Activated CD4-positive, alpha-beta T cell treated with anti-CD3 and anti-CD28 coated beads for 4 hours (primary cell): ENCODE measurements at regions not wholly inside any gene's neighbourhood (a gene's known extent, or its start where the extent isn't known, plus 50 kb on each side); places are given as distances from the start of the nearest gene placed in this dataset.

Experiments
- DNase-seq, 2 donors: peaks; one replicate each; pipeline ENCODE4 v3.0.0-alpha.2; 2020

- no peak for DNase-seq
Measured at GRCh38 chr2:38446906-38447561, 70.0 kb upstream of the ATL2 start.

- no peak for DNase-seq
Measured at GRCh38 chr2:38446418-38446817, 69.3 kb upstream of the ATL2 start.

GRCh38 chr2:38444247-38444646, 67.2 kb upstream of the ATL2 start:
- no peak for DNase-seq

DNA sequence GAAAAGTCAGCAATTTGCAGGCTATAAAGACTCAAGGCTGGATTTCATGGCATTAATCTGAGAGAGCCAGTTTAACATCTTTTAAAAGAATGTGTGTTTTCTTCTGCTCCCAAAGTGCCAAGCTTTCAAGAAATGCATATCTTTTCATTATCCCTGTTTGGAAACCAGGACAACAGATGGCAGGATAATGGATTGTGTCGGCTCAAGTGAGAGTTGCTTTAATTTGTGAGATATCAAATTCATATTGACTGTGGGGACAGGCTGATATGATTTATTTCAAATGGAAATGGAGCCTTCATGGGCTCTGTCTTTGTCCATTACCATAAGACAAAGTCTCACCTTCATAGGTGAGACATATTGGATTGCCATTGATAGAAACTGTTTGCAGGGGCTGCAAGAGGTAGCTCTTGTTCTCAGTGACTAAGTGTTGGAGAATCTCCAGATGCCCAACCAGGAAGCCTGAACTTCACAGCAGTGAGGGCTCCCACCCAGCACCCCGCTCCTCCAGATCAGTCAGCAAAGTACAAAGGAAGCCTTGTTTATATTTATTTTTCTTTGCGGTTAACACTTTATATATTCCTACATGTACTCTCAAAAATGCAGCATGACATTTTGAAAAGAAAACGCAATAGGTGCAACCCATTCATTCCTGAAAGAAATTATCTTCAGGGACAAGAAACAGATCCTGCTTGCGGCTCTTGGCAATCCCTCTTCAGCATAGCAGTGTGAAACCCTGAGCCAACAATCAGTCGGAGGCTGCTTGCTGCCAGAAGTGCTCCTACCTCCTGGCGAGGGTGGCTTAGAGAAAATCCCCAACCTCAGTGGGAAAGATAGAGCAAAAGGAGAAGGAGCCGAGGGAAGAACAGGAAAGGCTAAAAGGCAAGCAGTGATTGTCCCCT, 65.8 kb upstream of the ATL2 start:
- DNase-seq, result no peak

GRCh38 chr2:38441346-38441745, 64.3 kb upstream of the ATL2 start:
- no peak for DNase-seq

DNA sequence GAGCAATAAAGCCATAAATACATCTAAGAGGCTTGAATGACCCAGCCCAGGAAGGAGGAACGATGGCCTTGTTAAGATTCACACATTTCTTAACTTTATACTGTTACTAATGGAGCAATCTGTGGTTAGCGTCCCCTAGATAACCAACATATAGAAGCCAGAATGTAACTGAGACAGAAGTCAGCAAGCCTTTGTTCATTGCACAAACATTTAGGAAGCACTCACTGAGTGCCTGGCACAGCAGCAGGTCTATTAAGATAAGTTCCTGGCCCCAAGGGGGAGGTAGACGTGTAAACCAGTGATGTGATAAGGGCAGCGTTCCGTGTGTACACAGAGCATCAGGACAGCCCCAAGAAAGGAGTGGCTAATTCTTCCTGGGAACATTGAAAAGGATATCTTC, 63.6 kb upstream of the ATL2 start:
- DNase-seq, result no peak

- no peak for DNase-seq
Measured at GRCh38 chr2:38439863-38440262, 62.8 kb upstream of the ATL2 start.

GRCh38 chr2:38438883-38439612, 62.0 kb upstream of the ATL2 start:
- no peak for DNase-seq

DNA sequence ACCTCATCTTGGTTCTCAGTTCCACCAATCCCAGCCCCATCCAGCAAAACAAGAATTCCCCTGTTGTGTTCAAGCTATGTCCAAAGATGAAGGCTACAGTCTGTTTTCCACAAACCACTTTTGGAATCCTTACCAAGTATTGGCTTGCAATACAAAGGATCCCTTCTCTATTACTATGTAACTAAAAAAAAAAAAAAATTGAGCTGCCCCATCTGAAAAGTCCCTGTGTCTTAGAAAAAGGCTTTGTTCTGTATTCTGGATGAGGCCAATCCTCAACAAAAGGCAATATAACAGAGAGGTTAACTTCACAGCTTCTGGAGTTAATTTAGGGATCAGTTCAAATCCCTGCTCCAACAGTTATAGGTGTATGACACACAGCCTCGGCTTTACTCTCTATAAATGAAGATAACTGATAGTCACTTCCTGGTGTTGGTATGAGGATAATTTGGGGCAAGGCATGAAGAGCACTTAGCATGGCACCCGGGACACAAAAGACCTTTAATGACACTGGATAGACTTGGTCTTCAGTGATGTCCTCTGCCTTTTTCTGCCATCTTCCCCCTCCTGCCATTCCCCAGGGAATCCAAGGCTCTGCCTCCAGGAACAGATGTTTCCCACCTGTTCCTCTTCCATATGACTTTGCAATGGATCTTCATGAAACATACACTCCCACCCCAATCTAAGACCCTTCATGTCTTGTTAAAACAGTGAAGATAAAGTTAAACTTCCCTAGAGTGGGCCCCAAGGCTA, 61.2 kb upstream of the ATL2 start:
- DNase-seq, result no peak

DNA sequence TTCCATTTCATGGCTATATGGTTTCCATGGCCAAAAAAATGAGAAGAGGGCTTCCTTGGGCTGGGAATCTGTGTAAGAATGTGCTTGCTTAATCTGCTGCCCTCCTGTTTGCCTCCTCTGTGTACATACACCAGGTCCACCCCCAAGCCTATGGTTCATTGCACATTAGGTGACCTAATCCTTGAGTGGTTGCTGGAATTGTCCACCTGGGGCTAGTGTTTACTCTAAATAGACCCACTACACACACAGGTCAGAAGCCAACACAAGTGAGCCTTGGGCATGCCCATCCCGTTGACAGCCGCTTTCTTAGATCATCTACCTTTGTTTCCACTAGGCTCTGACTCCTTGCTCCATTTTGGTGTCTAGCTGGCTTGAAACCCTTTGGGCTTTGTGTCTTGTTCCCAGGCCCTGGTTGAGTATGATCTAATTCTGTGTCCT, 59.2 kb upstream of the ATL2 start:
- DNase-seq, result no peak

DNA sequence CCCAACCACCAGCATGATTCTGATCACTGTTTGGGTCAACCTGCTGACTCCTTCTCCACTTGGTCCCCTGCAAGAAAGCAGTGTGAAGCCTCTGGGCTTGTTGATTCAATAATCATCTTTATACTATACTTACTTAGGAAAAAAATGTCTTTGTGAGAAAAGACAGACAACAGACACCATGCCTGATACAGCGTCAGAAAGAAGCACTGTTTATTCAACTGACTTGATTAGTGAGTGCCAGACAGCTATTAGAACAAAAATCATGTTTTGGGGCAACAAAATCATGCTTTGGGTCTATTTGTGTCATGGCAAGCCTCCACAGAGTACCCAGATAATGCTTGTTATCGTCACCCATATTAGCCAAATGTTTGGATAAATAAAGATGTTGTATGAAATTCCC, 58.7 kb upstream of the ATL2 start:
- DNase-seq, result no peak

GRCh38 chr2:38434595-38434994, 57.5 kb upstream of the ATL2 start:
- DNase-seq, result no peak

GRCh38 chr2:38433607-38433975, 56.5 kb upstream of the ATL2 start:
- no peak for DNase-seq

- DNase-seq, result no peak
Measured at GRCh38 chr2:38432820-38433606, 55.9 kb upstream of the ATL2 start.

GRCh38 chr2:38430597-38431207, 53.6 kb upstream of the ATL2 start:
- DNase-seq, result no peak

DNA sequence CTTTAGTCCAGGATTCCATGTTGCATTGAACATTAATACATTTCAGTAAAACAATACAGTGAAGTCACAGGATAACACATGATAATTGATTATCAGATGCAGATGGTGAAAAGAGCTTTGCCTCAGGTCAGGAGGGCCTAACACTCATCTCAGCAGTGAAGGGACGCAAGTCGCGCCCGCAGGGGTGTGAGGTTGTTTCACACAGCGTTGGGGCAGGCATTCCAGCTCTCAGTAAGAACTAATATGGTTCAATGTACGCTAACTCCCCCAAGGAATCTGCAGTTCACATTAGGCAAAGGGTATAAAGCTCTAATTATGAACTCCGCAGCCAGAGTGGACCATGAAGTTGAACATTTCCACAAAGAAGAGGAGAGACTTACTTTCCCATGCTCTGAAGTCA, 53.1 kb upstream of the ATL2 start:
- DNase-seq, result no peak

- no peak for DNase-seq
Measured at GRCh38 chr2:38427936-38428335, 50.9 kb upstream of the ATL2 start.

- no peak for DNase-seq
Measured at GRCh38 chr2:38427054-38427453, 50.0 kb upstream of the ATL2 start.
